ENCODE measurements at regions not wholly inside any gene's neighbourhood (a gene's known extent, or its start where the extent isn't known, plus 50 kb on each side); places are given as distances from the start of the nearest gene placed in this dataset.

GRCh38 chr15:37245358-37245757 is 145.0 kb upstream of the MEIS2 start:
- H3K9me3 ChIP-seq (ENCODE audit: severe bottlenecking), result no peaks in the 10 kb centered on the region
- H3K36me3 ChIP-seq, result no peaks in the 10 kb centered on the region
- H3K27ac ChIP-seq, result no peak overlapping the region
- H3K4me3 ChIP-seq (ENCODE audit: low read depth, low read length), result no peak overlapping the region
- no peaks in the 10 kb centered on the region for H3K27me3 ChIP-seq (ENCODE audit: insufficient read depth, low read depth, severe bottlenecking)
- TF ChIP-seq, protein P1, sequence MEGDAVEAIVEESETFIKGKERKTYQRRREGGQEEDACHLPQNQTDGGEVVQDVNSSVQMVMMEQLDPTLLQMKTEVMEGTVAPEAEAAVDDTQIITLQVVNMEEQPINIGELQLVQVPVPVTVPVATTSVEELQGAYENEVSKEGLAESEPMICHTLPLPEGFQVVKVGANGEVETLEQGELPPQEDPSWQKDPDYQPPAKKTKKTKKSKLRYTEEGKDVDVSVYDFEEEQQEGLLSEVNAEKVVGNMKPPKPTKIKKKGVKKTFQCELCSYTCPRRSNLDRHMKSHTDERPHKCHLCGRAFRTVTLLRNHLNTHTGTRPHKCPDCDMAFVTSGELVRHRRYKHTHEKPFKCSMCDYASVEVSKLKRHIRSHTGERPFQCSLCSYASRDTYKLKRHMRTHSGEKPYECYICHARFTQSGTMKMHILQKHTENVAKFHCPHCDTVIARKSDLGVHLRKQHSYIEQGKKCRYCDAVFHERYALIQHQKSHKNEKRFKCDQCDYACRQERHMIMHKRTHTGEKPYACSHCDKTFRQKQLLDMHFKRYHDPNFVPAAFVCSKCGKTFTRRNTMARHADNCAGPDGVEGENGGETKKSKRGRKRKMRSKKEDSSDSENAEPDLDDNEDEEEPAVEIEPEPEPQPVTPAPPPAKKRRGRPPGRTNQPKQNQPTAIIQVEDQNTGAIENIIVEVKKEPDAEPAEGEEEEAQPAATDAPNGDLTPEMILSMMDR (IDR thresholded peaks at IDR 0.05; ENCODE audit: low read depth, low read length), result no peak
- DNase-seq, result no peak

DNA sequence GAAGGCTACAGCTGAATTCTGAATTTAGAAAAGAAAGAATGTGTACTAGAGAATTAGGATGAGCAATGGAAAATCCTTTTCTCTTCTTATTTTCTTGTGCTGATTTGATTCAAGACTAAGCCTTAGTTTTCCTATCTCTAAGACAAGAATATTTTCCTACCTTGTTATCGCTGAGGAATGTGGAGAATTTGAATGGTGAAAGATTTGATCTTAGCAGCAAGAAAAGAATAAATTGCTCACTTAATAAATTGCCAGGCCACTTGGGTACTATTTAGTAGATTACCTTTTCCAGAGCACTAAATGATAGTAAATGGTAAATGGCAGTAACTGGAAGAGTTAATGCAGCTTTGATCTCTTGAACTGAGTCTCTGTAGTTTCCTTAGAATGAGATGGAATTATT is 145.7 kb upstream of the MEIS2 start:
- DNase-seq, result no peak
- H3K4me3 ChIP-seq (ENCODE audit: low read depth, low read length), result no peak overlapping the region
- H3K36me3 ChIP-seq, result no peaks in the 10 kb centered on the region
- TF ChIP-seq, protein P1 (IDR thresholded peaks at IDR 0.05; ENCODE audit: low read depth, low read length), result no peak
- no peaks in the 10 kb centered on the region for H3K27me3 ChIP-seq (ENCODE audit: insufficient read depth, low read depth, severe bottlenecking)
- no peak overlapping the region for H3K27ac ChIP-seq
- no peaks in the 10 kb centered on the region for H3K9me3 ChIP-seq (ENCODE audit: severe bottlenecking)

DNA sequence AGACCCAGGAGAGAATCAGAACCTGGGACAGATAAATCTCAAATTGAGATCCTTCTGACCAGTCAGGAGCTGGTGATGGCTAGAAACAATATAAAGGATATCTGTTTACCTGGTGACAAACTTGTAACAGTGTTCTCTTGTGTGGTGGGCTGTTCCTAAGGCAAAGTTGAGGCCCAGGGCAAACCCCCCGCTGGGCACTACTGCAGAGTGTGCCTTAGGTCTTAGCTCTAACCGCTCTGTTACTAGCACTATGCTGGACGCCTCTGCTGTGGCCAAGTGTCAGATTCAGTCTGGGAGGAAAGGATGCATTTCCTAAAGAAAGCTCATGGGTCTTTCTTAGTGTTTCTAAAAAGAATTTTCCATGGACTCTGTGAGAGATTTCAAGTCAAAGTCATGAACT is 146.5 kb upstream of the MEIS2 start:
- no peak overlapping the region for H3K27ac ChIP-seq
- no peak for DNase-seq

GRCh38 chr15:37249249-37249648 is 148.9 kb upstream of the MEIS2 start:
- H3K27ac ChIP-seq, result no peak overlapping the region
- no peaks in the 10 kb centered on the region for H3K9me3 ChIP-seq (ENCODE audit: severe bottlenecking)
- no peak overlapping the region for H3K4me3 ChIP-seq (ENCODE audit: low read depth, low read length)
- H3K36me3 ChIP-seq, result no peaks in the 10 kb centered on the region
- peak; percentile 37 for DNase-seq
- H3K27me3 ChIP-seq (ENCODE audit: insufficient read depth, low read depth, severe bottlenecking), result no peaks in the 10 kb centered on the region
- TF ChIP-seq, protein P1 (IDR thresholded peaks at IDR 0.05; ENCODE audit: low read depth, low read length), result no peak

More for the DNA sequence above, 146.5 kb upstream of the MEIS2 start:
- H3K4me3 ChIP-seq (ENCODE audit: low read depth, low read length), result no peak overlapping the region
- no peaks in the 10 kb centered on the region for H3K27me3 ChIP-seq (ENCODE audit: insufficient read depth, low read depth, severe bottlenecking)
- H3K36me3 ChIP-seq, result no peaks in the 10 kb centered on the region
- no peaks in the 10 kb centered on the region for H3K9me3 ChIP-seq (ENCODE audit: severe bottlenecking)
- TF ChIP-seq, protein P1 (IDR thresholded peaks at IDR 0.05; ENCODE audit: low read depth, low read length), result no peak

GRCh38 chr15:37252530-37252929 is 152.2 kb upstream of the MEIS2 start:
- Histone ChIP-seq H3K9me3 (ENCODE audit: severe bottlenecking) (no peaks in the 10 kb centered on the region), H3K27ac (no peak overlapping the region), H3K4me3 (ENCODE audit: low read depth, low read length) (no peak overlapping the region), H3K36me3 (no peaks in the 10 kb centered on the region), H3K27me3 (ENCODE audit: insufficient read depth, low read depth, severe bottlenecking) (no peaks in the 10 kb centered on the region)
- peak; percentile 64 for DNase-seq
- TF ChIP-seq, protein P1 (IDR thresholded peaks at IDR 0.05; ENCODE audit: low read depth, low read length), result no peak

DNA sequence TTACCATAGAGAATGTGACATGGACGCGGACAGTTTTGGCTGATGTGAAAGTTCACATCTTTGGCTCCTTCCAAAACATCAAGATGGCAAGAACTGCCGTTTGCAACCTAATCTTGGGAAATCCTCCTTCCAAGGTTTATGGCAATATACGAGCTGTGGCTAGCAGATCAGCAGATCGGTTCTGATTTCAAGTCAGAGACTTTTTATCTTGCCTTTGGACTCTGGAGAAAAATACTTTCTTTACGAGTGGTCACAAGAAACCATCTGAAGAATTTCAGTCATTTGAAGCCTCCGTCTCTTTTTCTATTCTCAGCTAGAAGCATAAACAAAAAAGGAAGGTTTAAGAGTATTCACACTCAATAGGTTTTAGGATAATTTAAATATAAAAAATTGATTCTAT is 153.5 kb upstream of the MEIS2 start:
- TF ChIP-seq, protein P1 (IDR thresholded peaks at IDR 0.05; ENCODE audit: low read depth, low read length), result no peak
- DNase-seq, result no peak

More for the DNA sequence above, 153.5 kb upstream of the MEIS2 start:
- Histone ChIP-seq H3K4me3 (ENCODE audit: low read depth, low read length) (no peak overlapping the region), H3K27ac (no peak overlapping the region), H3K36me3 (no peaks in the 10 kb centered on the region), H3K27me3 (ENCODE audit: insufficient read depth, low read depth, severe bottlenecking) (no peaks in the 10 kb centered on the region), H3K9me3 (ENCODE audit: severe bottlenecking) (no peaks in the 10 kb centered on the region)
